Esophagus squamous epithelium (tissue), 5 donors: ENCODE measurements at regions not wholly inside any gene's neighbourhood (a gene's known extent, or its start where the extent isn't known, plus 50 kb on each side); places are given as distances from the start of the nearest gene placed in this dataset.

Experiments used
- DNase-seq: peaks from one replicate; lab custom pipeline; 2025; lab: John Stamatoyannopoulos, UW
- H3K27ac ChIP-seq, 4 donors: fragments of 200-600 bp; sonication (generic); one replicate each; pipeline ENCODE4 v1.5.1; 2016 to 2019; ENCODE audit warnings: mild to moderate bottlenecking in 1 of 4
- H3K27me3 ChIP-seq, 4 donors: fragments of 200-600 bp; sonication (generic); 1 replicate in 3 of 4; 2 replicates in 1 of 4; pipeline versions ENCODE4 v1.5.1 to v1.6.0; 2017 to 2021; ENCODE audit warnings: antibody characterized with exemption in 1 of 4
- H3K36me3 ChIP-seq, 3 donors: fragments of 200-600 bp; sonication (generic); one replicate each; pipeline ENCODE4 v1.5.1; 2016 to 2019
- H3K4me1 ChIP-seq, 3 donors: fragments of 200-600 bp; sonication (generic); one replicate each; pipeline ENCODE4 v1.5.1; 2017 to 2019
- H3K4me3 ChIP-seq, 4 donors: fragments of 200-600 bp; sonication (generic); 1 replicate in 3 of 4; 2 replicates in 1 of 4; pipeline ENCODE4 v1.5.1; 2016 to 2019; ENCODE audit warnings: mild to moderate bottlenecking in 2 of 4, moderate library complexity in 1 of 4
- H3K9me3 ChIP-seq, 3 donors: fragments of 200-600 bp; sonication (generic); one replicate each; pipeline ENCODE4 v1.5.1; 2016 to 2019
- CTCF ChIP-seq, 6 experiments: fragments of 450-650 bp in 4 of 6; fragments of 200-600 bp in 2 of 6; sonication (generic) in 2 of 6; IDR thresholded peaks; one replicate each; pipeline ENCODE4 v1.5.1; 2016 to 2019; ENCODE audit warnings: antibody characterized with exemption in 6 of 6, mild to moderate bottlenecking in 4 of 6, moderate library complexity in 4 of 6
- POLR2A ChIP-seq, 4 donors: fragments of 450-650 bp; IDR thresholded peaks; one replicate each; pipeline ENCODE4 v1.6.1; 2017; ENCODE audit warnings: antibody characterized with exemption in 4 of 4, mild to moderate bottlenecking in 4 of 4, moderate library complexity in 3 of 4
- WGBS, 2 donors: methylation state at CpG; one replicate each; pipeline ENCODE4 v1.1.5; 2018; 5-methylcytosine and 5-hydroxymethylcytosine counted together
- intact Hi-C: fragments of 100-400 bp; cut with DNase I; formaldehyde crosslinking; loops from one replicate; pipeline ENCODE4 v1.15.0; 2022
- donor health status: DM: yes; HTN: yes; CAD: no.

- intact Hi-C loops = no loop called here
- 50 to 78% methylated on average over 4 of the region's 4 CpGs for WGBS, 2 donors
- no peaks in the 10 kb centered on the region for H3K36me3 ChIP-seq
Measured at GRCh38 chr9:13567833-13568232, 288.3 kb upstream of the MPDZ start.

GRCh38 chr9:13557746-13558145, 278.3 kb upstream of the MPDZ start:
- intact Hi-C loops = no loop called here
- Histone ChIP-seq H3K4me1 (no peaks in the 10 kb centered on the region), H3K36me3 (no peaks in the 10 kb centered on the region), H3K4me3 (no peak overlapping the region), H3K27ac (no peak overlapping the region), H3K27me3 (no peaks in the 10 kb centered on the region), H3K9me3 (no peaks in the 10 kb centered on the region)
- no peak for DNase-seq
- no peak for TF ChIP-seq POLR2A (IDR thresholded peaks at IDR 0.05)
- no peak for TF ChIP-seq CTCF (IDR thresholded peaks at IDR 0.05)
- WGBS, 2 donors = 41 to 45% methylated on average over 2 of the region's 2 CpGs

More at GRCh38 chr9:13567833-13568232, 288.3 kb upstream of the MPDZ start:
- Histone ChIP-seq H3K27me3 (no peaks in the 10 kb centered on the region), H3K27ac (peak overlapping the region in 3 of 4 donors; percentile 71 to 80 (median 74)), H3K9me3 (no peaks in the 10 kb centered on the region), H3K4me1 (peaks cover 0 to 20% (median 5%) of the 10 kb centered on the region in 3 donors), H3K4me3 (no peak overlapping the region)
- no peak for DNase-seq
- TF ChIP-seq CTCF (IDR thresholded peaks at IDR 0.05) (no peak), POLR2A (IDR thresholded peaks at IDR 0.05) (no peak)

- H3K27ac ChIP-seq = no peak overlapping the region
- WGBS, 2 donors = 62 to 69% methylated on average over 2 of the region's 2 CpGs
Measured at GRCh38 chr9:13556656-13557055, 277.2 kb upstream of the MPDZ start.

GRCh38 chr9:13555989-13556500, 276.6 kb upstream of the MPDZ start:
- Histone ChIP-seq H3K4me1 (no peaks in the 10 kb centered on the region), H3K4me3 (no peak overlapping the region), H3K9me3 (no peaks in the 10 kb centered on the region), H3K36me3 (no peaks in the 10 kb centered on the region), H3K27me3 (no peaks in the 10 kb centered on the region), H3K27ac (no peak overlapping the region)
- intact Hi-C loops = no loop called here
- TF ChIP-seq CTCF (IDR thresholded peaks at IDR 0.05) = no peak
- TF ChIP-seq POLR2A (IDR thresholded peaks at IDR 0.05) = no peak
- 72 to 73% methylated on average over 5 of the region's 5 CpGs for WGBS, 2 donors
- DNase-seq = no peak

More at GRCh38 chr9:13556656-13557055, 277.2 kb upstream of the MPDZ start:
- no peak overlapping the region for H3K4me3 ChIP-seq
- no peak for DNase-seq
- H3K36me3 ChIP-seq = no peaks in the 10 kb centered on the region
- intact Hi-C loops = no loop called here
- no peaks in the 10 kb centered on the region for H3K27me3 ChIP-seq
- no peaks in the 10 kb centered on the region for H3K9me3 ChIP-seq
- H3K4me1 ChIP-seq = no peaks in the 10 kb centered on the region
- TF ChIP-seq CTCF (IDR thresholded peaks at IDR 0.05) = no peak
- no peak for TF ChIP-seq POLR2A (IDR thresholded peaks at IDR 0.05)

GRCh38 chr9:13555516-13555915, 276.0 kb upstream of the MPDZ start:
- Histone ChIP-seq H3K4me3 (no peak overlapping the region), H3K27ac (no peak overlapping the region), H3K27me3 (no peaks in the 10 kb centered on the region), H3K9me3 (no peaks in the 10 kb centered on the region), H3K36me3 (no peaks in the 10 kb centered on the region), H3K4me1 (no peaks in the 10 kb centered on the region)
- intact Hi-C loops = no loop called here
- 48 to 60% methylated on average over 4 of the region's 4 CpGs for WGBS, 2 donors
- no peak for TF ChIP-seq CTCF (IDR thresholded peaks at IDR 0.05)
- no peak for TF ChIP-seq POLR2A (IDR thresholded peaks at IDR 0.05)
- no peak for DNase-seq
